Prostate gland (tissue), 2 donors: ENCODE measurements at regions not wholly inside any gene's neighbourhood (a gene's known extent, or its start where the extent isn't known, plus 50 kb on each side); places are given as distances from the start of the nearest gene placed in this dataset.

ENCODE experiments used
- DNase-seq: peaks from one replicate; pipeline ENCODE4 v3.0.0-alpha.2; 2019; ENCODE audit warnings: low spot score
- H3K27ac ChIP-seq, 2 donors: fragments of 200-600 bp; sonication (generic); 2 replicates each; pipeline ENCODE4 v1.5.1; 2017 to 2019
- H3K27me3 ChIP-seq: fragments of 200-600 bp; sonication (generic); replicated peaks from 2 replicates; pipeline ENCODE4 v1.5.1; 2019; ENCODE audit not compliant: insufficient read depth
- H3K36me3 ChIP-seq, 2 donors: fragments of 200-600 bp; sonication (generic); 1 replicate in 1 of 2; 2 replicates in 1 of 2; pipeline versions ENCODE4 v1.5.1 to v1.8.1; 2017 to 2019
- H3K4me1 ChIP-seq: fragments of 200-600 bp; sonication (generic); replicated peaks from 2 replicates; pipeline ENCODE4 v1.5.1; 2019
- H3K4me3 ChIP-seq, 2 donors: fragments of 200-600 bp; sonication (generic); 2 replicates each; pipeline ENCODE4 v1.5.1; 2017 to 2019
- H3K9me3 ChIP-seq: fragments of 200-600 bp; sonication (generic); 2 replicates; pipeline ENCODE4 v1.5.1; 2017
- CTCF ChIP-seq, 4 experiments: fragments of 200-600 bp in 2 of 4; fragments of 450-650 bp in 2 of 4; sonication (generic) in 2 of 4; IDR thresholded peaks; 1 replicate in 3 of 4; 2 replicates in 1 of 4; pipeline ENCODE4 v1.5.1; 2016 to 2019; ENCODE audit warnings: antibody characterized with exemption in 4 of 4, mild to moderate bottlenecking in 2 of 4, moderate library complexity in 2 of 4
- POLR2A ChIP-seq: fragments of 450-650 bp; IDR thresholded peaks from one replicate; pipeline ENCODE4 v1.6.1; 2016; ENCODE audit warnings: antibody characterized with exemption, mild to moderate bottlenecking
- POLR2AphosphoS5 ChIP-seq: sonication (generic); formaldehyde crosslinking; IDR thresholded peaks from one replicate; pipeline ENCODE4 v1.6.1; 2017; ENCODE audit warnings: antibody characterized with exemption
- WGBS: methylation state at CpG from one replicate; pipeline ENCODE4 v1.1.5; 2018; 5-methylcytosine and 5-hydroxymethylcytosine counted together
- intact Hi-C: fragments of 100-400 bp; cut with DNase I; formaldehyde crosslinking; loops from one replicate; pipeline ENCODE4 v1.14.2; 2022

GRCh38 chr2:60671966-60672365 is 84.1 kb upstream of the PAPOLG start:
- Histone ChIP-seq H3K36me3 (no peaks in the 10 kb centered on the region), H3K9me3 (no peaks in the 10 kb centered on the region), H3K27me3 (no peaks in the 10 kb centered on the region), H3K27ac (no peak overlapping the region), H3K4me3 (no peak overlapping the region), H3K4me1 (no peaks in the 10 kb centered on the region)
- DNase-seq = no peak
- TF ChIP-seq POLR2AphosphoS5 (no peak), POLR2A (no peak), CTCF (IDR thresholded peaks at IDR 0.05) (no peak)
- intact Hi-C loops = no loop called here
- WGBS = 82% methylated on average over 6 of the region's 6 CpGs

- H3K9me3 ChIP-seq = no peaks in the 10 kb centered on the region
- H3K4me1 ChIP-seq = no peaks in the 10 kb centered on the region
- H3K27ac ChIP-seq = no peak overlapping the region
- peak; percentile 65 for DNase-seq
- WGBS = 24% methylated on average over 9 of the region's 9 CpGs
- intact Hi-C loops = no loop called here
- H3K4me3 ChIP-seq = no peak overlapping the region
- H3K36me3 ChIP-seq = no peaks in the 10 kb centered on the region
- H3K27me3 ChIP-seq = no peaks in the 10 kb centered on the region
- TF ChIP-seq POLR2AphosphoS5 = no peak
- peak; percentile 58 to 73 (median 62) for TF ChIP-seq CTCF (IDR thresholded peaks at IDR 0.05)
Observed at GRCh38 chr2:60674524-60675165, 81.4 kb upstream of the PAPOLG start.

GRCh38 chr2:60675301-60675700 is 80.8 kb upstream of the PAPOLG start:
- H3K36me3 ChIP-seq = no peaks in the 10 kb centered on the region
- no peak overlapping the region for H3K4me3 ChIP-seq
- H3K27ac ChIP-seq = no peak overlapping the region
- H3K4me1 ChIP-seq = no peaks in the 10 kb centered on the region
- WGBS = 64% methylated on average over 3 of the region's 3 CpGs
- TF ChIP-seq POLR2A (no peak), POLR2AphosphoS5 (no peak), CTCF (IDR thresholded peaks at IDR 0.05) (no peak)
- no peaks in the 10 kb centered on the region for H3K27me3 ChIP-seq
- no peak for DNase-seq
- intact Hi-C loops = no loop called here
- H3K9me3 ChIP-seq = no peaks in the 10 kb centered on the region

- H3K27ac ChIP-seq = no peak overlapping the region
- H3K36me3 ChIP-seq = no peaks in the 10 kb centered on the region
- H3K9me3 ChIP-seq = no peaks in the 10 kb centered on the region
- intact Hi-C loops = no loop called here
- DNase-seq = no peak
- TF ChIP-seq CTCF (IDR thresholded peaks at IDR 0.05) (no peak), POLR2AphosphoS5 (no peak), POLR2A (no peak)
- no peak overlapping the region for H3K4me3 ChIP-seq
- no peaks in the 10 kb centered on the region for H3K4me1 ChIP-seq
- no peaks in the 10 kb centered on the region for H3K27me3 ChIP-seq
- 41% methylated on average over 4 of the region's 4 CpGs for WGBS
Observed at GRCh38 chr2:60676706-60677330, 79.2 kb upstream of the PAPOLG start.

- intact Hi-C loops = no loop called here
- no peak overlapping the region for H3K27ac ChIP-seq
- no peaks in the 10 kb centered on the region for H3K36me3 ChIP-seq
- no peak overlapping the region for H3K4me3 ChIP-seq
- no peaks in the 10 kb centered on the region for H3K27me3 ChIP-seq
- no peaks in the 10 kb centered on the region for H3K4me1 ChIP-seq
- no peak for TF ChIP-seq CTCF (IDR thresholded peaks at IDR 0.05)
- TF ChIP-seq POLR2AphosphoS5 = no peak
- no peak for TF ChIP-seq POLR2A
- peak; percentile 7 for DNase-seq
- H3K9me3 ChIP-seq = no peaks in the 10 kb centered on the region
- 35% methylated on average over 4 of the region's 4 CpGs for WGBS
Observed at GRCh38 chr2:60677356-60677755, 78.7 kb upstream of the PAPOLG start.
